Psoas muscle (tissue), 7 donors: ENCODE measurements at regions not wholly inside any gene's neighbourhood (a gene's known extent, or its start where the extent isn't known, plus 50 kb on each side); places are given as distances from the start of the nearest gene placed in this dataset.

Source experiments
- ATAC-seq, 4 donors: fragments of 200-7000 bp; cut with Tn5 transposase; one replicate each; pipeline ENCODE4 v1.9.1; 2020; ENCODE audit warnings: moderate library complexity in 3 of 4, mild to moderate bottlenecking in 2 of 4
- DNase-seq, 2 donors: peaks; one replicate each; pipeline ENCODE4 v3.0.0-alpha.2; 2020
- H3K27ac ChIP-seq: fragments of 200-600 bp; one replicate; pipeline ENCODE4 v1.8.0; 2022
- H3K27me3 ChIP-seq, 3 donors: fragments of 200-600 bp in 1 of 3; one replicate each; pipeline versions ENCODE4 v1.6.1 to v1.8.0; 2013 to 2022; ENCODE audit warnings: low read length in 2 of 3, mild to moderate bottlenecking in 2 of 3, moderate library complexity in 1 of 3; ENCODE audit not compliant: insufficient read depth in 3 of 3
- H3K36me3 ChIP-seq, 2 donors: fragments of 200-600 bp in 1 of 2; one replicate each; pipeline versions ENCODE4 v1.6.1 to v1.8.0; 2013 to 2022; ENCODE audit warnings: low read depth in 1 of 2, mild to moderate bottlenecking in 1 of 2, moderate library complexity in 1 of 2; ENCODE audit not compliant: insufficient read depth in 1 of 2
- H3K4me1 ChIP-seq: fragments of 200-600 bp; one replicate; pipeline ENCODE4 v1.8.0; 2022
- H3K4me3 ChIP-seq: fragments of 200-600 bp; one replicate; pipeline ENCODE4 v1.8.0; 2022; ENCODE audit warnings: mild to moderate bottlenecking
- H3K9me3 ChIP-seq: fragments of 200-600 bp; one replicate; pipeline ENCODE4 v1.8.0; 2022
- WGBS, 3 donors: extraction: QIAGEN DNeasy Blood & Tissue Kit; methylation state at CpG; one replicate each; pipeline versions ENCODE4 v1.1.6 to v1.1.7; 2013; 5-methylcytosine and 5-hydroxymethylcytosine counted together
- intact Hi-C, 2 donors: fragments of 100-400 bp; cut with DNase I; formaldehyde crosslinking; loops; one replicate each; pipeline versions ENCODE4 v1.11.0 to v1.14.2; 2022
- TF ChIP-seq, protein P1 (sequence below): fragments of 200-600 bp; IDR thresholded peaks from one replicate; pipeline ENCODE4 v1.8.0; 2022; ENCODE audit warnings: antibody characterized with exemption
- donor health status: healthy with polysubstance abuse.
- donor health status: DM: no; HTN: no; CAD: no; lungs with moderate emphysema.
- donor health status: Bipolar disorder and iron deficiency.
- donor health status: healthy.
- donor health status: DM: yes; HTN: yes; CAD: no.
- donor health status: DM: no; HTN: no; CAD: no.
- donor health status: DM: yes; HTN: yes; CAD: no.

DNA sequence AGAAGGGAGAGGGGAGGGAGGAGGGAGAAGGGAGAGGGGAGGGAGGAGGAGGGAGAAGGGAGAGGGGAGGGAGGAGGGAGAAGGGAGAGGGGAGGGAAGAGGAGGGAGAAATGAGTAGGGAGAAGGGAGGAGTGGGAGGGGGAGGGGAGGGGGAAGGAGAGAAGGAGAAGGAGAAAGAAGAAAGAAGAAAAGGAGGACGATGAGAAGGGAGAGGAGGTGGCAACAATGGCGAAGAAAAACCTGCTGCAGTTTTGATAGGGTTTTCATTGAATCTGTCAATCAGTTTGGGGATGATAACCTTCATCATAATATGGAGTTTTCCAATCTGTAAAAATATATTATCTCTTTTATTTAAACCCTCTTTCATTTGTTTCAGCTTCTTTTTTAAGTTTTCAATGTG lies 185.2 kb downstream of the ADAM29 start:
- Histone ChIP-seq H3K27ac (no peak overlapping the region), H3K36me3 (no peaks in the 10 kb centered on the region), H3K27me3 (no peaks in the 10 kb centered on the region), H3K4me1 (no peaks in the 10 kb centered on the region), H3K9me3 (no peaks in the 10 kb centered on the region), H3K4me3 (no peak overlapping the region)
- ATAC-seq (no peak), DNase-seq (no peak)
- intact Hi-C loops, result no loop called here
- TF ChIP-seq, protein P1, sequence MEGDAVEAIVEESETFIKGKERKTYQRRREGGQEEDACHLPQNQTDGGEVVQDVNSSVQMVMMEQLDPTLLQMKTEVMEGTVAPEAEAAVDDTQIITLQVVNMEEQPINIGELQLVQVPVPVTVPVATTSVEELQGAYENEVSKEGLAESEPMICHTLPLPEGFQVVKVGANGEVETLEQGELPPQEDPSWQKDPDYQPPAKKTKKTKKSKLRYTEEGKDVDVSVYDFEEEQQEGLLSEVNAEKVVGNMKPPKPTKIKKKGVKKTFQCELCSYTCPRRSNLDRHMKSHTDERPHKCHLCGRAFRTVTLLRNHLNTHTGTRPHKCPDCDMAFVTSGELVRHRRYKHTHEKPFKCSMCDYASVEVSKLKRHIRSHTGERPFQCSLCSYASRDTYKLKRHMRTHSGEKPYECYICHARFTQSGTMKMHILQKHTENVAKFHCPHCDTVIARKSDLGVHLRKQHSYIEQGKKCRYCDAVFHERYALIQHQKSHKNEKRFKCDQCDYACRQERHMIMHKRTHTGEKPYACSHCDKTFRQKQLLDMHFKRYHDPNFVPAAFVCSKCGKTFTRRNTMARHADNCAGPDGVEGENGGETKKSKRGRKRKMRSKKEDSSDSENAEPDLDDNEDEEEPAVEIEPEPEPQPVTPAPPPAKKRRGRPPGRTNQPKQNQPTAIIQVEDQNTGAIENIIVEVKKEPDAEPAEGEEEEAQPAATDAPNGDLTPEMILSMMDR, result no peak
- 58 to 80% (median 69%) methylated on average over 2 of the region's 2 CpGs for WGBS, 3 donors

GRCh38 chr4:175106301-175106700 lies 188.1 kb downstream of the ADAM29 start:
- whole genome bisulfite sequencing, 3 donors, result 71 to 76% (median 71%) methylated on average over 2 of the region's 2 CpGs
- ATAC-seq, result no peak

DNA sequence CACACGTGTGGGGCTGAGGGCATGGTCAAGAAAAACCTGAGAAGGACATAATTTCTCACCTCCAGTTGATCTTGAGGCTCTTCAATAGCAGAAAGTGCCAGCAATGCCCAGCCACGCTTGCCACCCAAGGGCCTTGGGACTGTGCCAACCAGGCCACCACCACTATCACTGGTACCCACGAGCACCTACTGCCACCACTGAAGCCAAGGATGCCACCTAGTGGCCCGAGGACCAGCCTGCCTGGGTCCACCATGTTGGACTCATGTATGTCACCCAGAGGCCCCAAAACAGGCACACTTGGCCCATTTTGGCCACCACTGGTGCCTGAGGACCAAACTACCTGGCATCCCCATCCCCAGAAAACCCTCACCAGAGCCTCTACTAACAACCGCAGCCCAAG lies 191.8 kb downstream of the ADAM29 start:
- DNase-seq (no peak), ATAC-seq (no peak)
- intact Hi-C loops, result no loop called here
- H3K27me3 ChIP-seq, result no peaks in the 10 kb centered on the region
- H3K9me3 ChIP-seq, result peaks cover 7% of the 10 kb centered on the region
- TF ChIP-seq, protein P1, result no peak
- no peak overlapping the region for H3K27ac ChIP-seq
- no peaks in the 10 kb centered on the region for H3K4me1 ChIP-seq
- H3K4me3 ChIP-seq, result no peak overlapping the region
- WGBS, 3 donors, result 64 to 73% (median 72%) methylated on average over 5 of the region's 5 CpGs
- no peaks in the 10 kb centered on the region for H3K36me3 ChIP-seq

More at GRCh38 chr4:175106301-175106700, 188.1 kb downstream of the ADAM29 start:
- TF ChIP-seq, protein P1, result no peak
- Histone ChIP-seq H3K27ac (no peak overlapping the region), H3K36me3 (no peaks in the 10 kb centered on the region), H3K4me3 (no peak overlapping the region), H3K9me3 (peaks cover 7% of the 10 kb centered on the region), H3K4me1 (no peaks in the 10 kb centered on the region), H3K27me3 (no peaks in the 10 kb centered on the region)
- intact Hi-C loops, result no loop called here
- DNase-seq, result no peak

- 85 to 96% (median 91%) methylated on average over 4 of the region's 4 CpGs for WGBS, 3 donors
- intact Hi-C loops, result no loop called here
Observed at GRCh38 chr4:175125410-175126068, 207.4 kb downstream of the ADAM29 start.

More at GRCh38 chr4:175125410-175126068, 207.4 kb downstream of the ADAM29 start:
- no peak overlapping the region for H3K27ac ChIP-seq
- no peak for ATAC-seq
- H3K4me1 ChIP-seq, result no peaks in the 10 kb centered on the region
- no peaks in the 10 kb centered on the region for H3K36me3 ChIP-seq
- no peak for DNase-seq
- TF ChIP-seq, protein P1, result no peak
- no peaks in the 10 kb centered on the region for H3K27me3 ChIP-seq
- peaks cover 23% of the 10 kb centered on the region for H3K9me3 ChIP-seq
- no peak overlapping the region for H3K4me3 ChIP-seq
